Activated CD4-positive, alpha-beta T cell treated with anti-CD3 and anti-CD28 coated beads for 24 hours (primary cell): ENCODE measurements at regions not wholly inside any gene's neighbourhood (a gene's known extent, or its start where the extent isn't known, plus 50 kb on each side); places are given as distances from the start of the nearest gene placed in this dataset.

Source experiments
- DNase-seq, 2 donors: peaks; one replicate each; pipeline ENCODE4 v3.0.0-alpha.2; 2020; ENCODE audit warnings: low read depth in 2 of 2

- no peak for DNase-seq
Measured at GRCh38 chr3:6568999-6569493, 291.9 kb upstream of the GRM7 start.

- no peak for DNase-seq
Measured at GRCh38 chr3:6571448-6571847, 289.5 kb upstream of the GRM7 start.

- DNase-seq: no peak
Measured at GRCh38 chr3:6577584-6577983, 283.3 kb upstream of the GRM7 start.

- no peak for DNase-seq
Measured at GRCh38 chr3:6578526-6578925, 282.4 kb upstream of the GRM7 start.

- DNase-seq: no peak
Measured at GRCh38 chr3:6580808-6581207, 280.1 kb upstream of the GRM7 start.

- DNase-seq: no peak
Measured at GRCh38 chr3:6585360-6585759, 275.6 kb upstream of the GRM7 start.

- DNase-seq: no peak
Measured at GRCh38 chr3:6600237-6600636, 260.7 kb upstream of the GRM7 start.

GRCh38 chr3:6601374-6601773 lies 259.5 kb upstream of the GRM7 start:
- DNase-seq: no peak

GRCh38 chr3:6602329-6602728 lies 258.6 kb upstream of the GRM7 start:
- DNase-seq: no peak

- no peak for DNase-seq
Measured at GRCh38 chr3:6605227-6605626, 255.7 kb upstream of the GRM7 start.

GRCh38 chr3:6608843-6609242 lies 252.1 kb upstream of the GRM7 start:
- no peak for DNase-seq

- DNase-seq: no peak
Measured at GRCh38 chr3:6612034-6612616, 248.8 kb upstream of the GRM7 start.

GRCh38 chr3:6622260-6622659 lies 238.7 kb upstream of the GRM7 start:
- no peak for DNase-seq

GRCh38 chr3:6622712-6623111 lies 238.2 kb upstream of the GRM7 start:
- no peak for DNase-seq

- DNase-seq: no peak
Measured at GRCh38 chr3:6631376-6631775, 229.5 kb upstream of the GRM7 start.

- no peak for DNase-seq
Measured at GRCh38 chr3:6640907-6641306, 220.0 kb upstream of the GRM7 start.

- DNase-seq: no peak
Measured at GRCh38 chr3:6644070-6644929, 216.6 kb upstream of the GRM7 start.

GRCh38 chr3:6654670-6655069 lies 206.2 kb upstream of the GRM7 start:
- no peak for DNase-seq

GRCh38 chr3:6655275-6655674 lies 205.6 kb upstream of the GRM7 start:
- no peak for DNase-seq

- no peak for DNase-seq
Measured at GRCh38 chr3:6657591-6657990, 203.3 kb upstream of the GRM7 start.

- DNase-seq: no peak
Measured at GRCh38 chr3:6667354-6667753, 193.6 kb upstream of the GRM7 start.

- DNase-seq: no peak
Measured at GRCh38 chr3:6671363-6671762, 189.6 kb upstream of the GRM7 start.

GRCh38 chr3:6679510-6679909 lies 181.4 kb upstream of the GRM7 start:
- DNase-seq: no peak
